NCI-H1417 (cell line): ENCODE measurements at regions not wholly inside any gene's neighbourhood (a gene's known extent, or its start where the extent isn't known, plus 50 kb on each side); places are given as distances from the start of the nearest gene placed in this dataset.

ENCODE experiments used
- DNase-seq, 3 experiments: peaks; one replicate each; lab custom pipeline; 2025; lab: John Stamatoyannopoulos, UW

DNA sequence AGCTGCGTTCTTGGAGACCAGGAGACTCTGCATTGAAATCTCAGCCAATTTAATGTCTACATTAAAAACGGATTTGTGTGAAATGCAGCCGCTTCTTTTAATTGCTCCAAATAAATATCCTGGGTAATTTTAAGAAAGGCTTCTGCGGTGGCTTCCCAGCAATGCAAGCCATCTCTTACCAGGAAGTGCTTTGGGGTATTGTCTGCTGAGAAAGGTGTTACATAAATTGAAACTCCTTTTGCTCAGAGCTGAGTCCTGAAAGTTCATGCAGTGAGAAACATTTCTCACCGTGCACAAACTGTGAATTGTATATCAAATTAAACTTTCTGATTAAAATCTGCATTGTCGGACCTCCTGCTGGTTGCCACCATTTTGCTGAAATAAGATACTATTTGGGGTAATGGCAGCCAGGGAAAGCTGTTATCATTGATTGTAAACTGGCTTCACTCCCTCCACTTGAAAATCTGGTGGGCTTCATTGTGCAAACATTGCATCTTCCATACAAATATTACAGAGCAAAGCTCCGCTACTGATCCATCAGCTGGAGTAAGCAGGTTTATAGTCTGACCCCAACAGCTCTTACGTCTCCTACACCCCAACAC, 59.5 kb downstream of the ZIC5 start:
- peak in 1 of 3 experiments; percentile 61 for DNase-seq

DNA sequence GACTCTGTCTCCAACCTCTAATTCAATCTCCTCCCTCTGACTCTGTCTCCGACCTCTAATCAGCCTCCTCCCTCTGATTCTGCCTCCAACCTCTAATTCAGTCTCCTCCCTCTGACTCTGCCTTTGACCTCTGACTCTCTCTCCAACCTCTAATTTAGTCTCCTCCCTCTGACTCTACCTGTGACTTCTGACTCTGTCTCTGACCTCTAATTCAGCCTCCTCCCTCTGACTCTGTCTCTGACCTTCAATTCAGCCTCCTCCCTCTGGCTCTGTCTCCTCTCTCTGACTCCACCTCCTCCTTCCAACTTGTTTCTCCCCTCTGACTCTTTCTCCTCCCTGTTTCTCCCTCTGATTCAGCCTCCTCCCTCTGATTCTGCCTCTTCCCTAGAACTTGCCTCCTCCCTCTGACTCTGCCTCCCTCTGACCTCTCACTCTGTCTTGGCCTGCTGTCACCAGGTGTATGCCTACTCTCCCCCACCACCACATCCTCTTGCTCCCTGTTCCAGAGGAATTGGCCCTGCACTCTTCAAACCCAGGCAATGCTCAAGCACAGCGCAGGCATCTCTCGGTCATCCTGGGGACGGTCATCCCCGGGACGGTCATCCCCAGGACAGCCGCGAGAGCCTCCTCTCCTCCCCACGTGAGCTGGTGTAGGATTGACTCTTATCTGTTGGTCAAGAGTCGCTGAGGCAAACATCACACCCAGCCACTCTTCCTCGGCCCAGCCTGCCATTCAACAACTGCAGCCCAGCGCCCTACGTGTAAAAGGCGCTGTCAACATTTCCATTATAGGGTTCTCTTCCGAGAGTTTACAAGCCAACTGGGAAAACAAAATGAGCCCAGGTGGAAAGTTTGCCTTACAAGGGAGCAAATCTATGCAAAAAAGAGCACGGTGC, 60.2 kb downstream of the ZIC5 start:
- peak in 1 of 3 experiments; percentile 91 for DNase-seq

DNA sequence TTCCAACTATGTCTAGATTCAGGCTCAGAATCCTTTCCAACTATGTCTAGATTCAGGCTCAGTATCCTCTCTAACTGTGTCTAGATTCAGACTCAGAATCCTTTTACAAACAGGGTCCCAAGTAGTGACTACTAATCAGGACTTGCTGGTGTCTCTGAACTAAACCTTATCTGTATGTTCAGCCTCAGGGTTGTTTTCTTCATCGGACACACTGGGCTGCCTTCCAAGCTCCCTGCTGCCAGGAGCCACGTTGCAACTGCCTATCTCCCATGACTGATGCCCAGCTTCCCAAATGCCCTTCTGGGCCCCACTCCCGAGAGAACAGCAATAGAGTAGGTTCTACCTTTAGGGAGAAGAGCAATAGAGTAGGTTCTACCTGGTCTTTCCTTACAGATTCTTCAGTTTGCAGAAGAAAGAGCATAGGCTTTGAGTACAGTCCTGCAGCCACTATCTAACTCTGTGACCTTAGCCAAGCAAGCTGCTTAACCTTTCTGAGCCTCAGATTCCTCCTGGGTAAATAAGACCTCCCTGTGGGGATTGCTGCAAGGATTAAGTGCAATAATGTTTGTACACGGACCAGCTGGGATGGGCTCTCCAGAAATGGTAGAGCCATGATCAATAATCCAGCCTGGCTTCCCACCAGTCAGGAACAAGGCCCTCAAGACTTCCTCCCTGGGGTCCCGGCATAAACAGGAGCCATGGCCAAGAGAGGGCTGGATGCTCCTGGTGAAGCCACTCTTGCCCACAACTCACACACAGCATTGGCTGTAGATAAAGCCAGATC, 61.5 kb downstream of the ZIC5 start:
- peak in 1 of 3 experiments; percentile 50 for DNase-seq

DNA sequence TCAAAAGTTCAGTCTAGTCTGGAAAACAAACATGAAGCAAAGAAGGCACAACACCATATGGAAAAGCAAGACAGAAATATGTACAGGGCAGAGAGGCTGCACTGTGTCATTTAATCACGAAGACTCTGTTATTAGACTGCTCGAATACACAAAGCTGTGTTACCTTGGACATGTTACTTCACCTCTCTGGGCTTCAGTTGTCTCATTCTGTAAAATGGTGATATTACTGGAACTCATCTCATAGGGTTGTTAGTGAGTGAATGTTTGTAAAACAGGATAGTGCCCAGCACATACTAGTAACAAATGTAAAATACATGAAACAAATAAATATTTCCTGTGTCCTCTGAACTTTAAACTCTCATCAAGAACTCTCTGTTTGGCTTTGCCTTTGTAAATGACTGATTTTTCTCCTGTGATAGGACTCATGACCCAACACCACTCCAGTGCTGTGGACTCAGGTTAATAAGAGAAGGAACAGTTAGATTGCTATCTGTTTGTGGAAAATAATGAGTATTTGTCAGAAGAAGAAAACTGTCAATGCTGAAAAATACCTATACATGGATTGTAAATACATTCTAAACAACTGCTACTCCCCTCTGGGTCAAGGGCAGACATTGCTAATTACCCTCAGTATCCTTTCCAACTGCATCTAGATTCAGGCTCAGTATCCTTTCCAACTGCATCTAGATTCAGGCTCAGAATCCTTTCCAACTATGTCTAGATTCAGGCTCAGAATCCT, 62.3 kb downstream of the ZIC5 start:
- DNase-seq: no peak

- peak; percentile 73 to 99 (median 91) for DNase-seq
Measured at GRCh38 chr13:99908140-99908803, 63.3 kb downstream of the ZIC5 start.

- no peak for DNase-seq
Measured at GRCh38 chr13:99907627-99908026, 63.9 kb downstream of the ZIC5 start.

DNA sequence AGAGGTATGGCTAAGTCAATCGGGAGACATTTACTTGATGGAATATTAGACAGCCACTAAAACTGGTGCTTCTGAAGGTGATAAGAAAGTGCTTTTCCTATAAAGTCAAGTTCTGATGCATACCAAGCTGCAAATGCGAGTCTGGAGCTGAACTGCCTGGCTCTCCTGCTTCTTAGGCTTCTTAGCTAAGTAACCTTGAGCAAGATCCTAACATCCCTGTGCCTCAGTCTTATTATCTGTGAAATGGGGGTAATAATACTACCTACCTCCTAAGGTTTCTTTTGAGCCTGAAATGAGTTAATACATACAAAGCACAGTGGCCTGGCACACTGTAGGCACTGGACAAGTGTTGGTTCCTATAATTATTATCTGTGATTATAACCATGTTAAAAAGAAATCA, 64.5 kb downstream of the ZIC5 start:
- no peak for DNase-seq

DNA sequence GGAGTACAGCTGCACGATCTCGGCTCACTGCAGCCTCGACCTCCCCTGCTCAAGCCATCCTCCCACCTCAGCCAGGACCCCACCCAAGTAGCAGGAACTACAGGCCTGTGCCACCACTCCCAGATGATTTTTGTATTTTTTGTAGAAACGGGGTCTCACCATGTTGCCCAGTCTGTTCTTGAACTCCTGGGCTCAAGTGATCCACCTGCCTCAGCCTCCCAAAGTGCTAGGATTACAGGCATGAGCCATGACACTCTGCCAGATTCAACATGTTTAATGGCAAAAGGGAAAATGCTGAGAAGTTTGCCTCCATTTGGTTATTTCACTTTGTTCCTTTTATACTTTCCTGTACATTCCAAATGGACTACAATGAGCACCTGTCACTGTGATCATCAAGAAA, 65.8 kb downstream of the ZIC5 start:
- no peak for DNase-seq

DNA sequence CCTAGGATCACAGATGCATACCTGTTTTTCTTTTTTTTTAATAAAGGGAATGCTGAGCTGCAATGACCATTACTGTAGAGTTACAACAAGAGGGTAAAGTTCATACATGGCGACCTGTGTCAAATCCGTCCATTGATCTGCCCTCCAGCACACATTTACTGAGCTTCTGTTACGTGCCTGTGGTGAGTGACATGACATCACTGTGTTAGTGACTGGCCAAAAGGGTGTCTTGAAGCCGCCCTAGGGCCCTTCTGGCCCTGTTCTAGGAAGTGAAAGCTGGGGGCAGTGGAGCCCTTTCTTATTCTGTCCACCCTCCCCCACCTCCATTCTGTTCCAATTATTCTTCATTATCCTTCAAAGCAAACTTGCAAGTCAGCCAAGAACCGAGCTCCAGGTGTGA, 66.3 kb downstream of the ZIC5 start:
- peak in 1 of 3 experiments; percentile 40 for DNase-seq

DNA sequence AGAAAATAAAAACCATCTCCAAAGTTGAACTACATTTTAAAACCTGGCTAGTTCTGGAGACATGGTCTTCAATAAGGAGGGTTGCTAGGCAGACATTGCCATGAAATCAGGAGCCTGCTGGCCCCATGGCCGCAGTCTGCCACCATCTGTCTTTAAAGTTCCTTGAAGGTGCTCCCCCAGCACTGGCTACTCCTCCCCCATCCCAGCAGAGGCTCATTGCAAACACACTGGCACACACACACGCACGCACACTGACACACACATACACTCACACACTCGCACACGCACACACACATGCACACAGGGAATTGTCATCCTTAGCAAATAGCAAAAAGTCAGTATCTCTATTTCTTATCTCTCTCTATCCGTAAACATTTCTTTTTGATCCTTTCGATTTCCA, 68.4 kb downstream of the ZIC5 start:
- no peak for DNase-seq

DNA sequence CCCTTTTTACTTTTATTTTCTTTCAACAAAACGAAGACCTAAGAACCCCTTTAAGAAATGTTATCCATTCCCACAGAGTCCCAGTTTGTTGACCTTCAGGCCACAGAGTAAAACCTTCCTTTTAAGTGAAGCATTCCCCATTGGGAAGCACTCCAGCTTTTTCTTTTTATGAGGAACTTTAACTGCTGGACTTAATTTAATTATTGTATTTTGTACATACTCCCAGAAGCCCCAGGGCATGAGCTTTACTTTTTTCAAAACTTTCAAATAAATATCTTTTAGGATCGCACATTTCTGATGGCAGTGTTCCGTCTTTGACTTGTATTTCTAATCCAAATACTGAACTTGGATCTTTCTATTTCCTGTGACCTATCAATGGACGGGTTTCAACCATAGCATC, 68.9 kb downstream of the ZIC5 start:
- DNase-seq: no peak

DNA sequence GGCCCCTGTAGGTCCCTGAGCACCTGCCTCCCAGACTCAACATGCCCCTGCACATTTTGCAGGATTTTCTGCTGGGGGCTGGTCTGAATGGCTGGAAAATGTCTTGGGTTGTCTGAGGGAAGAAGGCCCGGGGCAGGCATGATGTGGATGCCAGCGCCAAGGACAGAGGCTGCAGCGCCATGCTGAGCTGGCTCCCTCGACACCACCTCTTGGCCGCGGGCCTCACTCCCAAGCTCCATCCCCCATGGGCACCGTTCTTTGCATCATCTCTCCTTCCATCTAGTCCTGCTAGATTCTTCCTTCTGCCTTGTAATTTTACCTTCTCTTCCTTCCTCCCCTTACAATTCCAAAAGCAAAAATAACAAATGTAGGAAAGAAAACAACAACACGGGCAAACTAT, 70.6 kb downstream of the ZIC5 start:
- no peak for DNase-seq

GRCh38 chr13:99898421-99898820, 73.1 kb downstream of the ZIC5 start:
- no peak for DNase-seq

DNA sequence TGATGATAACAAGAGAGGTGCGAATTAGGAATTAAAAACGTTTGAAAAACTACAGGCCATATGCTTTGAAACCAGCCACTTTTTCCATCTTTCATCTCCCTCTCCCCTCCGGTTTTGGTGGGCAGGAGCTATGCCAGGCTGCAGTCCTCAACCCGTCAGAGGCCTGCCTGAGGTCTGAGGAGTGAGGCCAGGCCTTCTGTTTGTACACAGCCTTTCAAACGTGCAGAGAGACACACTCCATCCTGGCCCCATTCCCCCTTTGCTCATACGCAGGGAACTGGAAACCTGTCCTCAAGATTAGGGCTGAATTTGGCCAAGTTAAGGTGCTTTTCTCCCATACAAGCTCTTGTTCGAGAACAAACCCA, 74.5 kb downstream of the ZIC5 start:
- no peak for DNase-seq

- DNase-seq: no peak
Measured at GRCh38 chr13:99896369-99897075, 75.0 kb downstream of the ZIC5 start.

- DNase-seq: no peak
Measured at GRCh38 chr13:99895444-99896368, 75.9 kb downstream of the ZIC5 start.

GRCh38 chr13:99894840-99895443, 76.6 kb downstream of the ZIC5 start:
- no peak for DNase-seq

DNA sequence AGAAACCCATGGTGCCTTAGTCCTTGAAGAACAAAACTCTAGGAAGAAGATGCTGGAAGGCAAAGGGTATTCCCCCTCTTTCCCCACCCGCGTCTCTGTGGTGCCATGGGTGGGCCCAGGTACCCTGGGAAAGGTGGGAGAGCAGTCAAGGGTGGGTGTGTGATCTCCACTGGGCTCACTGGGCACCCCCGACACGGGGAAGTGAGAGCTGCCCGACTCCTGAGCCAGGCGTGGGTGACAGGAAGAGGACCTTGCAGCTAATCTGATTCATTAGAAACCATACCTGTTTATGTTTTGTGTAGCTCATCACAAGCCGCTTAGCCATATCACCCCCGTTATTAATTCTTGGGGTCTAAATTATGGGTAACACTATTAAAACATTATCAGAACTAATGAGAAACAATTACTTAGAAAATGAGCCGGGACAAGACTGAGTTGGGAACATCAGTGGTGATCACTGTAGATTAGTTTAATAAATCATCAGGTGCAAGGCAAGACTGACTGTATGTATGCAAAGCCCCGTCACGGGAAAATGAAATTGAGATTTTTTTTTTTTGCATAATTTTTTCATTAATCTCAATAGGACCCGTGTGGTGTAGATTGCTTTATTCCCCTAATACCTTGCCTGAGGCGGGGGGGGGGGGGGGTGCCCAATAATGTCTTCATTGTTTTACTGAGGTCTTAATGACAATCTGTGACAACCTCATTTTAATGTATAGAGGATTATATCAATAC, 77.3 kb downstream of the ZIC5 start:
- DNase-seq: no peak

DNA sequence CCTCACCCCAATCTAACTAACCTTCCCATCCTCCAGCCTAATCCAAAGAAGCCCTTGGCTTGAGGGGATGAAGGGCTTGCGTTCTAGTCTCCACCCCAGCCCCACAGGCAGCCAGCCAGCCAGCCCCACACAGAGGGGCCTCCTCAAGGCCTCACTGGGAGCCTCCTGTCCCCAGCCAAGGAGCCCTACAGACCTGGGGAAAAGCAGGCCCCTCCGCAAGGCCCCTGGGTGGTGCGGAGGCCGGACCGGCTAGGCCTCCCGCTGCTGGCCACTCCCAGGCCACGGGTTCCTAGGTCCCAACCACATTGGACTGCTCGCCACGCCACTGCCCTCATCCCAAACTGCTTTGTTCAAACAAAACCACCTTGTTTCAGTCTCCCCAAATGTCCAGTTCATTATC, 78.0 kb downstream of the ZIC5 start:
- DNase-seq: no peak
